ENCODE measurements at regions not wholly inside any gene's neighbourhood (a gene's known extent, or its start where the extent isn't known, plus 50 kb on each side); places are given as distances from the start of the nearest gene placed in this dataset.

DNA sequence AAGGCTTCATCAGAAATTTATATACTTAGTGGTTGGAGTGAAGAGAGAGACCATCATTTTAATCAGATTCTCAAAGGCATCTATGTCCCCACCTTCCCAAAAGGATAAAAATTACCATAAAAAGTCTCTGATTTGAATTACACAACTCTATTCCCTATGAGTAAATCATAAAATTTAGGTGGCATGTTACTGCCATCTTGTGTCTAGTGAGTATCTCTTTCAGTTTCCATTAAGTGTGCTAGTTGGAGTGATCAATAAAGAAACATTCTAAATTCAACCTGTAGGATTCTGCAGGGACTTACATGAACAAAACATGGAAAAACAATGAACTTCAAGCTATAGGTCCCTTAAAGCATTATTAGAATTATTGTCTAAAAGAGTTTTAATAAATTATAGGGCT, 655.4 kb downstream of the LTN1 start:
- DNase-seq (ENCODE audit: low spot score) (no peak), ATAC-seq (no peak)
- ChIA-PET CTCF (interaction anchor here (1.0 to 3.5 kb wide), 5 partner anchors 226 to 578 kb away, joined by 3 to 26 read pairs (median 14); no protein-coding TSS in a partner anchor), POLR2A (no interaction called here)
- Mint-ChIP-seq H3K27me3 (ENCODE audit: low read depth) (no peaks in the 10 kb centered on the region), H3K4me1 (peaks cover 3% of the 10 kb centered on the region; the same call in 1 of the 2 replicates), H3K36me3 (no peaks in the 10 kb centered on the region), H3K4me3 (no peak overlapping the region), H3K27ac (no peak overlapping the region), H3K9me3 (no peaks in the 10 kb centered on the region)
- TF ChIP-seq NFYB (CRISPR knock-in tag; conservative IDR thresholded peaks at IDR 0.05; ENCODE audit: low read depth): no peak
- TF ChIP-seq, protein P1, sequence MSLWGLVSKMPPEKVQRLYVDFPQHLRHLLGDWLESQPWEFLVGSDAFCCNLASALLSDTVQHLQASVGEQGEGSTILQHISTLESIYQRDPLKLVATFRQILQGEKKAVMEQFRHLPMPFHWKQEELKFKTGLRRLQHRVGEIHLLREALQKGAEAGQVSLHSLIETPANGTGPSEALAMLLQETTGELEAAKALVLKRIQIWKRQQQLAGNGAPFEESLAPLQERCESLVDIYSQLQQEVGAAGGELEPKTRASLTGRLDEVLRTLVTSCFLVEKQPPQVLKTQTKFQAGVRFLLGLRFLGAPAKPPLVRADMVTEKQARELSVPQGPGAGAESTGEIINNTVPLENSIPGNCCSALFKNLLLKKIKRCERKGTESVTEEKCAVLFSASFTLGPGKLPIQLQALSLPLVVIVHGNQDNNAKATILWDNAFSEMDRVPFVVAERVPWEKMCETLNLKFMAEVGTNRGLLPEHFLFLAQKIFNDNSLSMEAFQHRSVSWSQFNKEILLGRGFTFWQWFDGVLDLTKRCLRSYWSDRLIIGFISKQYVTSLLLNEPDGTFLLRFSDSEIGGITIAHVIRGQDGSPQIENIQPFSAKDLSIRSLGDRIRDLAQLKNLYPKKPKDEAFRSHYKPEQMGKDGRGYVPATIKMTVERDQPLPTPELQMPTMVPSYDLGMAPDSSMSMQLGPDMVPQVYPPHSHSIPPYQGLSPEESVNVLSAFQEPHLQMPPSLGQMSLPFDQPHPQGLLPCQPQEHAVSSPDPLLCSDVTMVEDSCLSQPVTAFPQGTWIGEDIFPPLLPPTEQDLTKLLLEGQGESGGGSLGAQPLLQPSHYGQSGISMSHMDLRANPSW (CRISPR knock-in tag; conservative IDR thresholded peaks at IDR 0.05; ENCODE audit: low read depth): no peak
- no peak for TF ChIP-seq OVOL2 (CRISPR knock-in tag; IDR thresholded peaks at IDR 0.05; ENCODE audit: borderline replicate concordance)
- TF ChIP-seq TP53 (CRISPR knock-in tag; IDR thresholded peaks at IDR 0.05): no peak
- no peak for TF ChIP-seq TEAD4 (CRISPR knock-in tag; IDR thresholded peaks at IDR 0.05)
- TF ChIP-seq NFE2L1 (CRISPR knock-in tag; IDR thresholded peaks at IDR 0.05): no peak
- TF ChIP-seq NFATC4 (CRISPR knock-in tag; IDR thresholded peaks at IDR 0.05): no peak
- no peak for TF ChIP-seq ELF4 (CRISPR knock-in tag; IDR thresholded peaks at IDR 0.05; ENCODE audit: low read depth)
- TF ChIP-seq ZNF512 (CRISPR knock-in tag; IDR thresholded peaks at IDR 0.05; ENCODE audit: borderline replicate concordance): no peak
- TF ChIP-seq, protein P2, sequence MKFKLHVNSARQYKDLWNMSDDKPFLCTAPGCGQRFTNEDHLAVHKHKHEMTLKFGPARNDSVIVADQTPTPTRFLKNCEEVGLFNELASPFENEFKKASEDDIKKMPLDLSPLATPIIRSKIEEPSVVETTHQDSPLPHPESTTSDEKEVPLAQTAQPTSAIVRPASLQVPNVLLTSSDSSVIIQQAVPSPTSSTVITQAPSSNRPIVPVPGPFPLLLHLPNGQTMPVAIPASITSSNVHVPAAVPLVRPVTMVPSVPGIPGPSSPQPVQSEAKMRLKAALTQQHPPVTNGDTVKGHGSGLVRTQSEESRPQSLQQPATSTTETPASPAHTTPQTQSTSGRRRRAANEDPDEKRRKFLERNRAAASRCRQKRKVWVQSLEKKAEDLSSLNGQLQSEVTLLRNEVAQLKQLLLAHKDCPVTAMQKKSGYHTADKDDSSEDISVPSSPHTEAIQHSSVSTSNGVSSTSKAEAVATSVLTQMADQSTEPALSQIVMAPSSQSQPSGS (CRISPR knock-in tag; IDR thresholded peaks at IDR 0.05; ENCODE audit: borderline replicate concordance, low read depth): no peak
- TF ChIP-seq ZNF317 (CRISPR knock-in tag; IDR thresholded peaks at IDR 0.05; ENCODE audit: borderline replicate concordance, low read depth): no peak
- no peak for TF ChIP-seq CREB1 (CRISPR knock-in tag; IDR thresholded peaks at IDR 0.05)
- TF ChIP-seq PRDM15 (CRISPR knock-in tag; IDR thresholded peaks at IDR 0.05): no peak
- TF ChIP-seq ZNF138 (CRISPR knock-in tag; conservative IDR thresholded peaks at IDR 0.05): no peak
- no peak for TF ChIP-seq ZNF671 (CRISPR knock-in tag; IDR thresholded peaks at IDR 0.05)
- no peak for TF ChIP-seq TCF7 (CRISPR knock-in tag; IDR thresholded peaks at IDR 0.05; ENCODE audit: low read depth)
- TF ChIP-seq ZNF232 (CRISPR knock-in tag; IDR thresholded peaks at IDR 0.05): no peak
- TF ChIP-seq MXD4 (CRISPR knock-in tag; IDR thresholded peaks at IDR 0.05; ENCODE audit: borderline replicate concordance): no peak
- no peak for TF ChIP-seq FOXP4 (CRISPR knock-in tag; IDR thresholded peaks at IDR 0.05)
- TF ChIP-seq E2F4 (CRISPR knock-in tag; IDR thresholded peaks at IDR 0.05; ENCODE audit: borderline replicate concordance, low read depth): no peak
